HepG2 (cell line): ENCODE measurements at regions not wholly inside any gene's neighbourhood (a gene's known extent, or its start where the extent isn't known, plus 50 kb on each side); places are given as distances from the start of the nearest gene placed in this dataset.

Experiments
- ATAC-seq: fragments of 200-7000 bp; cut with Tn5 transposase; 3 replicates; pipeline ENCODE4 v1.9.1; 2020; ENCODE audit warnings: mild to moderate bottlenecking, moderate library complexity
- BruUV-seq: library from RNA; stranded (reverse); fragments of 400-500 nt; replicated peaks from 2 replicates; lab custom pipeline; 2021; lab: Mats Ljungman, UMichigan
- CTCF ChIA-PET: fragments of 300-600 bp; formaldehyde crosslinking; extraction: SDS; loops from one replicate; lab custom pipeline; 2021; ENCODE audit warnings: low total read pairs, inconsistent platforms, low intra/inter-chr PET ratio; lab: Yijun Ruan, JAX
- POLR2A ChIA-PET: fragments of 350-600 bp; sonication (Branson Sonifier 250); formaldehyde crosslinking; loops from one replicate; lab custom pipeline; 2020; ENCODE audit warnings: antibody characterized with exemption, inconsistent platforms; lab: Yijun Ruan, JAX
- DNase-seq: peaks from one replicate; pipeline ENCODE4 v3.0.0-alpha.2; 2015; ENCODE audit warnings: low spot score
- FAIRE-seq: peaks from 3 replicates; lab custom pipeline; 2011; peaks lifted over from hg19 to GRCh38; lab: Jason Lieb, UNC
- H2AFZ ChIP-seq: one replicate; pipeline ENCODE4 v1.6.1; 2011; ENCODE audit warnings: low read length, inconsistent platforms
- H3K27ac ChIP-seq: fragments of 300-600 bp; 3 replicates; pipeline ENCODE4 v1.8.0; 2011; ENCODE audit warnings: mixed run types, mild to moderate bottlenecking, mixed read lengths, low read length, inconsistent platforms; ENCODE audit not compliant: insufficient read depth; ENCODE audit errors: extremely low read length
- H3K27me3 ChIP-seq, 2 experiments: fragments of 200-600 bp in 1 of 2; 2 replicates in 1 of 2; 3 replicates in 1 of 2; pipeline versions ENCODE4 v1.6.0 to v1.8.0; 2011; ENCODE audit warnings: low read length in 2 of 2, mild to moderate bottlenecking in 2 of 2, moderate library complexity in 2 of 2, inconsistent platforms in 1 of 2; ENCODE audit not compliant: insufficient read depth in 2 of 2, control insufficient read depth in 1 of 2
- H3K36me3 ChIP-seq, 2 experiments: fragments of 200-600 bp in 1 of 2; replicated peaks in 1 of 2; 2 replicates in 1 of 2; 3 replicates in 1 of 2; pipeline versions ENCODE4 v1.5.1 to v1.8.0; 2011; ENCODE audit warnings: low read length in 2 of 2, inconsistent platforms in 1 of 2; ENCODE audit not compliant: insufficient read depth in 2 of 2, control insufficient read depth in 1 of 2
- H3K4me1 ChIP-seq: 2 replicates; pipeline ENCODE4 v1.5.1; 2012; ENCODE audit warnings: low read length, inconsistent platforms; ENCODE audit not compliant: insufficient read depth
- H3K4me2 ChIP-seq: 2 replicates; pipeline ENCODE4 v1.6.0; 2011; ENCODE audit warnings: low read depth, low read length, inconsistent platforms
- H3K4me3 ChIP-seq, 3 experiments: fragments of 200-600 bp in 1 of 3; sonication (generic), shearing (Covaris generic) in 1 of 3; replicated peaks in 1 of 3; 2 replicates each; pipeline ENCODE4 v1.5.1; 2011 to 2016; ENCODE audit warnings: low read length in 3 of 3, inconsistent platforms in 2 of 3, low read depth in 2 of 3, mild to moderate bottlenecking in 2 of 3, control low read depth in 1 of 3, mixed read lengths in 1 of 3; ENCODE audit not compliant: insufficient read depth in 1 of 3
- H3K79me2 ChIP-seq: one replicate; pipeline ENCODE4 v1.6.1; 2011; ENCODE audit warnings: low read length, inconsistent platforms; ENCODE audit not compliant: insufficient read depth
- H3K9ac ChIP-seq: 2 replicates; pipeline ENCODE4 v1.6.0; 2011; ENCODE audit warnings: mild to moderate bottlenecking, low read depth, low read length, inconsistent platforms; ENCODE audit not compliant: insufficient read depth
- H3K9me3 ChIP-seq: 2 replicates; pipeline ENCODE4 v1.5.1; 2012; ENCODE audit warnings: mild to moderate bottlenecking, low read length
- H4K20me1 ChIP-seq: 2 replicates; pipeline ENCODE4 v1.6.0; 2011; ENCODE audit warnings: inconsistent platforms, mild to moderate bottlenecking, low read length, moderate library complexity; ENCODE audit not compliant: insufficient read depth
- HMG20B ChIP-seq: conservative IDR thresholded peaks from 2 replicates; pipeline ENCODE4 v1.6.1; 2016; ENCODE audit warnings: missing genetic modification reagents, missing compliant biosample characterization
- MBNL3 ChIP-seq: fragments of 250-450 bp; sonication (Bioruptor Pico); conservative IDR thresholded peaks from 2 replicates; pipeline ENCODE4 v1.8.0; 2022; ENCODE audit warnings: mild to moderate bottlenecking, inconsistent platforms
- MEIS2 ChIP-seq: sonication (generic); formaldehyde crosslinking; IDR thresholded peaks from 2 replicates; pipeline ENCODE4 v1.9.0; 2021; ENCODE audit warnings: mild to moderate bottlenecking, missing genetic modification reagents
- MIER2 ChIP-seq: IDR thresholded peaks from 2 replicates; pipeline ENCODE4 v1.6.1; 2016; ENCODE audit warnings: missing biosample characterization, missing genetic modification reagents
- MIER3 ChIP-seq: IDR thresholded peaks from 2 replicates; pipeline ENCODE4 v1.6.1; 2016; ENCODE audit warnings: missing compliant biosample characterization, borderline replicate concordance
- NR2F2 ChIP-seq: IDR thresholded peaks from 2 replicates; pipeline ENCODE4 v1.6.1; 2012; ENCODE audit warnings: low read depth, inconsistent platforms, borderline replicate concordance
- PPARG ChIP-seq: conservative IDR thresholded peaks from 2 replicates; pipeline ENCODE4 v1.6.1; 2016; ENCODE audit warnings: missing biosample characterization, missing genetic modification reagents
- RBM39 ChIP-seq: fragments of 200-400 bp; formaldehyde crosslinking; IDR thresholded peaks from one replicate; pipeline ENCODE4 v1.6.1; 2018; ENCODE audit warnings: antibody characterized with exemption, mild to moderate bottlenecking, low read depth, low read length; ENCODE audit not compliant: poor library complexity, severe bottlenecking
- SNRNP70 ChIP-seq: fragments of 200-400 bp; formaldehyde crosslinking; IDR thresholded peaks from 2 replicates; pipeline ENCODE4 v1.6.1; 2017; ENCODE audit warnings: mild to moderate bottlenecking, low read depth, low read length, moderate library complexity
- ZFAT ChIP-seq: sonication (generic); formaldehyde crosslinking; conservative IDR thresholded peaks from 2 replicates; pipeline ENCODE4 v1.8.1; 2023; ENCODE audit warnings: missing genetic modification reagents, inconsistent platforms
- ZNF563 ChIP-seq: sonication (generic); formaldehyde crosslinking; IDR thresholded peaks from 2 replicates; pipeline ENCODE4 v1.8.0; 2022; ENCODE audit warnings: mild to moderate bottlenecking, moderate library complexity, missing genetic modification reagents
- ZNF644 ChIP-seq: IDR thresholded peaks from 2 replicates; pipeline ENCODE4 v1.6.1; 2016; ENCODE audit warnings: low read depth
- WGBS: methylation state at CpG from one replicate; pipeline ENCODE4 v1.1.6; 2017; ENCODE audit warnings: low lambda C conversion rate; 5-methylcytosine and 5-hydroxymethylcytosine counted together
- in situ Hi-C: cut with HindIII; loops from 2 replicates; pipeline ENCODE4 v1.10.0; 2017; ENCODE audit warnings: low pct_unique_long_range_greater_than_20kb; ENCODE audit not compliant: extremely low pct_ligation_motif_present
- intact Hi-C: fragments of 100-400 bp; cut with micrococcal nuclease; formaldehyde crosslinking; loops from one replicate; pipeline ENCODE4 v1.10.0; 2022; ENCODE audit not compliant: unreplicated experiment
- TF ChIP-seq, protein P1 (sequence below): sonication (generic); formaldehyde crosslinking; IDR thresholded peaks from 2 replicates; pipeline ENCODE4 v1.9.0; 2021; ENCODE audit warnings: missing genetic modification reagents, borderline replicate concordance
- TF ChIP-seq, protein P2 (sequence below): sonication (generic); formaldehyde crosslinking; IDR thresholded peaks from 2 replicates; pipeline ENCODE4 v1.5.1; 2020; ENCODE audit warnings: missing genetic modification reagents, mild to moderate bottlenecking, borderline replicate concordance
- TF ChIP-seq, protein P3 (sequence below): sonication (generic); formaldehyde crosslinking; IDR thresholded peaks from 2 replicates; pipeline ENCODE4 v1.4.0; 2020; ENCODE audit warnings: mild to moderate bottlenecking, missing genetic modification reagents, borderline replicate concordance
- TF ChIP-seq, protein P4 (sequence below): sonication (generic); formaldehyde crosslinking; IDR thresholded peaks from 2 replicates; pipeline ENCODE4 v1.8.1; 2023; ENCODE audit warnings: mild to moderate bottlenecking, moderate library complexity, missing genetic modification reagents

DNA sequence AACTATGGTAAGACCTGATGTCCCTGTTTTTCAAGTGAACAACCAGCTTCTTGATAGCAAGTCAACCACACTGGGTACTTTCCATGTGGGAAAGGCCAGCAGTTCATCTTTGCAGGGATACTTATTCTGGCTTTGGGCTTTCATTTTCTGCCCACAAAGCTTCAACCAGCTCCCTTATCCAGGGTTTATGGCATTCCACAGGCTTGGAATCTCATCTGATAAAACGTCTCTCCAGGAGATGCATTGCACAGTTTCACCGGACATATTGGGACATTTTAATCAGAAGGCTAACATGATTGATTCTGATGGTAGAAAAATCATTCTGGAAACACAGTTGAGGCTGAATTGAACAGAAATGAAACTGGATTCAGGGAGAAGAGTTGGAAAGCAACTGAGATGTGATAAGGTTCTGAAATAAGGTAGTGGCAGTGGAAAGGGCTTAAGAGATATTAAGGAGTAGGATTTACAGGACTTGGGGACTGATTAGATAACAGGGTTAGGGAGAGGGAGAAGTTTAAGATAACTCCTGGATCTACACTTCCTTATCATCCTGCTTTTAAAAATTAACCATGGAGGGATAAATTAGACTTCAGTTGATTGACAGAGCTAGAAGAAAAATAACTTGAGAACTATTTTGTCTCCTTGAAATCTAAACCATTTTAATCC lies 195.8 kb upstream of the FBXL7 start:
- Histone ChIP-seq H3K4me3 (no peak overlapping the region), H3K4me1 (no peaks in the 10 kb centered on the region), H3K9me3 (0 out of 2 replicates have a peak, but pooled peaks cover 5% of the 10 kb centered on the region), H3K79me2 (no peaks in the 10 kb centered on the region), H3K36me3 (no peaks in the 10 kb centered on the region), H3K27me3 (no peaks in the 10 kb centered on the region), H2AFZ (no peak overlapping the region), H3K27ac (no peak overlapping the region), H3K4me2 (no peak overlapping the region), H3K9ac (no peak overlapping the region), H4K20me1 (no peaks in the 10 kb centered on the region)
- ChIA-PET CTCF (no interaction called here), POLR2A (no interaction called here)
- FAIRE-seq (no peak), ATAC-seq (no peak), DNase-seq (no peak)
- intact Hi-C loops = no loop called here
- in situ Hi-C loops = no loop called here
- 1% methylated on average over 2 of the region's 2 CpGs for WGBS
- BruUV-seq = no TSS peak
- TF ChIP-seq, protein P1, sequence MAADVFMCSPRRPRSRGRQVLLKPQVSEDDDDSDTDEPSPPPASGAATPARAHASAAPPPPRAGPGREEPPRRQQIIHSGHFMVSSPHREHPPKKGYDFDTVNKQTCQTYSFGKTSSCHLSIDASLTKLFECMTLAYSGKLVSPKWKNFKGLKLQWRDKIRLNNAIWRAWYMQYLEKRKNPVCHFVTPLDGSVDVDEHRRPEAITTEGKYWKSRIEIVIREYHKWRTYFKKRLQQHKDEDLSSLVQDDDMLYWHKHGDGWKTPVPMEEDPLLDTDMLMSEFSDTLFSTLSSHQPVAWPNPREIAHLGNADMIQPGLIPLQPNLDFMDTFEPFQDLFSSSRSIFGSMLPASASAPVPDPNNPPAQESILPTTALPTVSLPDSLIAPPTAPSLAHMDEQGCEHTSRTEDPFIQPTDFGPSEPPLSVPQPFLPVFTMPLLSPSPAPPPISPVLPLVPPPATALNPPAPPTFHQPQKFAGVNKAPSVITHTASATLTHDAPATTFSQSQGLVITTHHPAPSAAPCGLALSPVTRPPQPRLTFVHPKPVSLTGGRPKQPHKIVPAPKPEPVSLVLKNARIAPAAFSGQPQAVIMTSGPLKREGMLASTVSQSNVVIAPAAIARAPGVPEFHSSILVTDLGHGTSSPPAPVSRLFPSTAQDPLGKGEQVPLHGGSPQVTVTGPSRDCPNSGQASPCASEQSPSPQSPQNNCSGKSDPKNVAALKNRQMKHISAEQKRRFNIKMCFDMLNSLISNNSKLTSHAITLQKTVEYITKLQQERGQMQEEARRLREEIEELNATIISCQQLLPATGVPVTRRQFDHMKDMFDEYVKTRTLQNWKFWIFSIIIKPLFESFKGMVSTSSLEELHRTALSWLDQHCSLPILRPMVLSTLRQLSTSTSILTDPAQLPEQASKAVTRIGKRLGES (CRISPR knock-in tag) = no peak
- TF ChIP-seq RBM39 (no peak), ZFAT (CRISPR knock-in tag) (no peak), MIER3 (CRISPR knock-in tag) (no peak), PPARG (CRISPR knock-in tag) (no peak), SNRNP70 (no peak), MIER2 (CRISPR knock-in tag) (no peak), NR2F2 (no peak), HMG20B (CRISPR knock-in tag) (no peak), MEIS2 (no peak), MBNL3 (CRISPR knock-in tag) (no peak), ZNF644 (CRISPR knock-in tag) (no peak), ZNF563 (CRISPR knock-in tag) (no peak)
- TF ChIP-seq, protein P2, sequence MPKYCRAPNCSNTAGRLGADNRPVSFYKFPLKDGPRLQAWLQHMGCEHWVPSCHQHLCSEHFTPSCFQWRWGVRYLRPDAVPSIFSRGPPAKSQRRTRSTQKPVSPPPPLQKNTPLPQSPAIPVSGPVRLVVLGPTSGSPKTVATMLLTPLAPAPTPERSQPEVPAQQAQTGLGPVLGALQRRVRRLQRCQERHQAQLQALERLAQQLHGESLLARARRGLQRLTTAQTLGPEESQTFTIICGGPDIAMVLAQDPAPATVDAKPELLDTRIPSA = no peak
- TF ChIP-seq, protein P3, sequence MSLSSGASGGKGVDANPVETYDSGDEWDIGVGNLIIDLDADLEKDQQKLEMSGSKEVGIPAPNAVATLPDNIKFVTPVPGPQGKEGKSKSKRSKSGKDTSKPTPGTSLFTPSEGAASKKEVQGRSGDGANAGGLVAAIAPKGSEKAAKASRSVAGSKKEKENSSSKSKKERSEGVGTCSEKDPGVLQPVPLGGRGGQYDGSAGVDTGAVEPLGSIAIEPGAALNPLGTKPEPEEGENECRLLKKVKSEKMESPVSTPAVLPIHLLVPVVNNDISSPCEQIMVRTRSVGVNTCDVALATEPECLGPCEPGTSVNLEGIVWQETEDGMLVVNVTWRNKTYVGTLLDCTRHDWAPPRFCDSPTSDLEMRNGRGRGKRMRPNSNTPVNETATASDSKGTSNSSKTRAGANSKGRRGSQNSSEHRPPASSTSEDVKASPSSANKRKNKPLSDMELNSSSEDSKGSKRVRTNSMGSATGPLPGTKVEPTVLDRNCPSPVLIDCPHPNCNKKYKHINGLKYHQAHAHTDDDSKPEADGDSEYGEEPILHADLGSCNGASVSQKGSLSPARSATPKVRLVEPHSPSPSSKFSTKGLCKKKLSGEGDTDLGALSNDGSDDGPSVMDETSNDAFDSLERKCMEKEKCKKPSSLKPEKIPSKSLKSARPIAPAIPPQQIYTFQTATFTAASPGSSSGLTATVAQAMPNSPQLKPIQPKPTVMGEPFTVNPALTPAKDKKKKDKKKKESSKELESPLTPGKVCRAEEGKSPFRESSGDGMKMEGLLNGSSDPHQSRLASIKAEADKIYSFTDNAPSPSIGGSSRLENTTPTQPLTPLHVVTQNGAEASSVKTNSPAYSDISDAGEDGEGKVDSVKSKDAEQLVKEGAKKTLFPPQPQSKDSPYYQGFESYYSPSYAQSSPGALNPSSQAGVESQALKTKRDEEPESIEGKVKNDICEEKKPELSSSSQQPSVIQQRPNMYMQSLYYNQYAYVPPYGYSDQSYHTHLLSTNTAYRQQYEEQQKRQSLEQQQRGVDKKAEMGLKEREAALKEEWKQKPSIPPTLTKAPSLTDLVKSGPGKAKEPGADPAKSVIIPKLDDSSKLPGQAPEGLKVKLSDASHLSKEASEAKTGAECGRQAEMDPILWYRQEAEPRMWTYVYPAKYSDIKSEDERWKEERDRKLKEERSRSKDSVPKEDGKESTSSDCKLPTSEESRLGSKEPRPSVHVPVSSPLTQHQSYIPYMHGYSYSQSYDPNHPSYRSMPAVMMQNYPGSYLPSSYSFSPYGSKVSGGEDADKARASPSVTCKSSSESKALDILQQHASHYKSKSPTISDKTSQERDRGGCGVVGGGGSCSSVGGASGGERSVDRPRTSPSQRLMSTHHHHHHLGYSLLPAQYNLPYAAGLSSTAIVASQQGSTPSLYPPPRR (CRISPR knock-in tag) = no peak
- TF ChIP-seq, protein P4, sequence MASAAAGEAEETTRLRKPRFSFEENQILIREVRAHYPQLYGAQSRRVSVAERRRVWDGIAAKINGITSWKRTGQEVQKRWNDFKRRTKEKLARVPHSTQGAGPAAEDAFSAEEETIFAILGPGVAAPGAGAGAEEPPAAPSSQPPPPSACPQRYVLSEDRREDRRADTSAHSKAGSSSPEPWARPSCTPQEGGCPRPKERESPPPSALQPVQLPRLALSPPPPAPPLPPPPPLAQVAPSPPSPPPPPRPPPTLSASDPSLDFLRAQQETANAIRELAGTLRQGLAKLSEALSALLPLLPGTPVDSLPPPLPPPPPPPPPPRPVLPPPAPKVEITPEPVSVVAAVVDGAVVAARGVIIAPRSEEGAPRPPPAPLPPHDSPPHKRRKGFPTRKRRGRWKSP (CRISPR knock-in tag) = no peak
